GM18499 (cell line): ENCODE measurements at regions not wholly inside any gene's neighbourhood (a gene's known extent, or its start where the extent isn't known, plus 50 kb on each side); places are given as distances from the start of the nearest gene placed in this dataset.

Experiments used
- ATAC-seq: cut with Tn5 transposase; IDR thresholded peaks from one replicate; pipeline ENCODE4 v1.9.1; 2021; ENCODE audit warnings: moderate number of reproducible peaks; ENCODE audit not compliant: insufficient read depth, unreplicated experiment

DNA sequence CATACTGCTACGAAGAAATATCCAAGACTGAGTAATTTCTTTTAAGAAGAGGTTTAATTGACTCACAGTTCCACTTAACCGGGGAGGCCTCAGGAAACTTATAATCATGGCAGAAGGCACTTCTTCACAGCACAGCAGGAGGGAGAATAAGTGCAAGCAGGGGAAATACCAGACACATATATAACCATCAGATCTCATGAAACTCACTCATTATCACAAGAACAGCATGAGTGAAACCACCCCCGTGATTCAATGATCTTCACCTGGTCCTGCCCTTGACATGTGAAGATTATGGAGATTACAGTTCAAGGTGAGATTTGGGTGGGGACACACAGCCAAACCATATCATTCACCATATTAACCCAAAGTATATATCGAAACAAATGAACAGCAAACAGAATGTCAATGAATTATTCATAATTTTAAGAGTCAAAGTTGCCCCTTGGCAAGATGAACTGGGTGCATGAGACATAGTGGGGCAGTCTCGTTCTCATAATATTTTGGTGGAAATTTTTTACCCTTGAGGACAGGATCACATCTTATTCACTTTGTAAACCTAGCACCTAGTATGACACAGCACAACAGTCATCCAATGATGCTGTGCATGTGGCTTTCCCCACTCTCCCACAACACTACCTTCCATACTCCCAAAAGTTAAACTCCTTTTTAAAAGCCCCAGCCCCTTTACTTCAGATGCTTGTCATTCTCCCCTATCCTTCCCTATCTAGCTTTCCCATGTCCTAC is 425.3 kb downstream of the ZEB2 start:
- no peak for ATAC-seq

DNA sequence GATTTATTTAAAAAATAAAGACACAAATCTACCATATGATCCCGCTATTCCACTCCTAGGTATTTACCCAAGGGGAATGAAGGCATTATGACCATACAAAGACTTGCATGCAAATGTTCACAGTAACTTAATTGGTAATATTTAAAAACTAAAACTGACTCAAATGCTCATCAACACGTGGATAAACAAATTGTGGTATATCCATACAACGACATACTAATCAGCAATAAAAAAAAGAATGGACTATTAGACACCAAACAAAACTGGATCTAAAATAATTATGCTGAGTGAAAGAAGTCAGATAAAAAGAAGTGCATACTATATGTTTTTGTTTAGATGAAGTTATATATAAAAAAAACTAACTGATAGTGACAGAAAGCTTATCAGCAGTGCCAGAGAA is 428.3 kb downstream of the ZEB2 start:
- no peak for ATAC-seq

DNA sequence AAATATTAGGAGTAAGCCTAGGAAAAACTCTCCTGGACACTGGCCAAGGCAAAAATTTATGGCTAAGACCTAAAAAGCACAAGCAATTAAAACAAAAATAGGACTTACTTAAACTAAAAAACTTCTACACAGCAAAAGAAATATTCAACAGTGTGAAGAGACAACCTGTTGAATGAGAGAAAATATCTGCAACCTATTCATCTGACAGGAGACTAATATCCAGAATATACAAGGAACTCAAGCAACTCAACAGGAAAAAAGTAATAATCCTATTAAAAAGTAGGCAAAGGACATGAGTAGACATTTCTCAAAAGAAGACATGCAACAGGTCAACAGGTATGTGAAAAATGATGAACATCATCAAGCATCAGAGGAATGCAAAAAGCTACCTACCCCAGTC is 431.1 kb downstream of the ZEB2 start:
- ATAC-seq = no peak

DNA sequence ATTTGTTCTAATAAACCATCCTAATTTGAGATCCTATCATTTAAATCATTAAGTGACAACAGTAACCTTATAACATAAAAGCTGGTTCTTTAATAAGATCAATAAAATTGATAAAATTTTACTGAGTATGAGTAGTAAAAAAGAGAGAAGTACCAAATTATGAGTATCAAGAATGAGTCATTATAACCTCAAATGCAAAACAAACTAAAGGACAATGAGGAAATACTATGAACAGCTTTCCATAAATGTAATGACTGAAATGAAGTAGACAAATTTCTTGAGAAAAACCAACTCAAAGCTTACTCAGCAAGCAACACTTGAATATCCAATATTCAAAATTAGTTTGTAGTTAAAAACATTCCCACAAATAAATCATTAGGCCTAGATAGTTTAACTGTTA is 433.0 kb downstream of the ZEB2 start:
- no peak for ATAC-seq

DNA sequence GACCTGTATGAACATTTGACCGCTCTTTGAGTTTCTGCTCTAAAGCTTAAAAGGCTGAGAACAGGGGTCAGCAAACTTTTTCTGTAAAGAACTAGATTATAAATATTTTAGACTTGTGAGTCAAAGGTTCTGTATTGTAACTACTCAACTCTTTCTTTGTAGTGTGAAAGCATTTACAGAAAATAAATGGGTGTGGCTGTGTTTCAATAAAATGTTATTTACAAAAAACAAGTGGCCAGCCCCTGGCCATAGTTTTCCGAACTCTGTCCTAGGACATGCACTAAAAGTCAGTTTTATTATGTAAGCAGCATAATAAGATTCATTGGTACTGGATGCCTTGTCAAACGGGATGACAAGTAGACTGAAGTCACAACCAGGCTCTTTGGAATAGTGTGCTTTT is 434.9 kb downstream of the ZEB2 start:
- no peak for ATAC-seq

DNA sequence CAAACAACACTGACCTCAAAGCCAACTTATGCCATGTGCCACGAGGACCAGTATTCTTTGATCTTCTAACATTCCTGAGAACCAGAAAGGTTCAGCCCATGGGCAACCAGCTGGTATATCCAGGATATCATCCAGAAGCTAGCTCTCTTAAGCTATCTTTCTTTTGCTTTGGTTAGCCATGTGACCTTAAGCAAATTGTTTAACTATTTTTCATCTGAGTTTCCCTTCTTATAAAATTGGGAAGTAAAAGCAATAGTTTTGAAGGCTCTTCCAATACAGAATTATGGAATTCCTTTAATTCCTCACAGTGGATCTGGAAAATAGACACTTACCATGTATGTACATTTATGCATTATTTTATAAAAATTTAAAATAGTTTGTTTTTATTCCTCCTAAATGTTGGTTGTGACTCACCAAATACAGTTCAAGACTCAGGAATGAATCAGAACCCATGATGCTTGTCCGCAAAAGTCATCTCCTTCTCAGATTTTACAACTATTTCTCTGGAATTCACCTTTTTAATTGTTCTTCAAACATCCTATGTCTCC is 435.7 kb downstream of the ZEB2 start:
- no peak for ATAC-seq

DNA sequence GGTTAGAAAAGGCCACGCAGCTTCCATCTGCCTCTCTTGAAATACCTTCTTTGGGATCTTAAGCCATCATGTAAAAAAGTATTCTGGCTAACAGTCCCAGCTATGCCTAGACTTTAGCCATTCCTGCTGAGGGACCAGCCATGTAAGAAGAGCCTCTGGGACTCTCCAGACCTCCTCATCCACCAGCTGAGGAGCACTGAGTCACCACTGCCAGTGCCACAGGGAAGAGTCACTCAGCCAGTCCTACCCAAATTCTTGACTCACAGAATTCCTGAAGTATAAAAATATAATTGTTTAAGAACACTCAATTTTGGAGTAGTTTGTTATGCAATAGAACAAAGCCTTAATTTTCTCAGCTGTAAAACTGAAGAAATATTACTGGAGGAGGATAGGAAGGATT is 436.7 kb downstream of the ZEB2 start:
- no peak for ATAC-seq

DNA sequence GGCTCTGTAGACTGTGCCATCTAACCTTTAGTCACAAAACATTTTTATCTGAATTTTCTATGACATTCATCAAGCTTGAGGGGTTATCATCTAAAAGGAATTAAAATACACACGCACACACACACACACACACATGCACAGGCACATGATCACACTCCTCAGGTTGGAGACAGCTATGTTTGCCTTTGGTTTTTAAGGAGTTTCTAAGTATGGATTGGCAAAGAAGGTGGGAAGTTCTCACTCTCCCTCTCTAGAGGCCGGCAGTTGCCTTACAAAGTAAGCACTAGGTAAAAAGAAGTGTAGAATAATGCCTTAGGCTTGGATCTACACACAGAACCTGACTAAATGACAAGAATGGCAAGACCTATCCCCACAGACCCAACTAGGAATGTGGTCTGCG is 437.1 kb downstream of the ZEB2 start:
- no peak for ATAC-seq

DNA sequence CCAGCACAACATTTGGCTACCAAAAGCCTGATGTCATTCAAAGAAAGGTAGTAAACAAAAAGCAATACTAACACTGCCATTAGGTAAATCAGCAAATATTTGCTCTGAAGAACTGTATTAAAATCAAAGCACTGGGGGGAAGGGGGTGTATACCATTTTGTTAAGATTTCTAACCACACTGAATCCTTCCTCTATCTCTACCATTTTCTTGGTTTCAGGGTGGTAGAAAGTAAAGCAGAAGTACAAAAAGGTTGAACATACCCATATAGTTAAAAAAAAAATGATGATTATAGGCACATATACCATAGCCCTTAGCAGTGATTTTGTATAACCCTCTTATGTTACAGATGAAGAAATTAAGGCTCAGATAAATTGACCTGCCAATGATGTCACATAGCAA is 437.6 kb downstream of the ZEB2 start:
- ATAC-seq = no peak

DNA sequence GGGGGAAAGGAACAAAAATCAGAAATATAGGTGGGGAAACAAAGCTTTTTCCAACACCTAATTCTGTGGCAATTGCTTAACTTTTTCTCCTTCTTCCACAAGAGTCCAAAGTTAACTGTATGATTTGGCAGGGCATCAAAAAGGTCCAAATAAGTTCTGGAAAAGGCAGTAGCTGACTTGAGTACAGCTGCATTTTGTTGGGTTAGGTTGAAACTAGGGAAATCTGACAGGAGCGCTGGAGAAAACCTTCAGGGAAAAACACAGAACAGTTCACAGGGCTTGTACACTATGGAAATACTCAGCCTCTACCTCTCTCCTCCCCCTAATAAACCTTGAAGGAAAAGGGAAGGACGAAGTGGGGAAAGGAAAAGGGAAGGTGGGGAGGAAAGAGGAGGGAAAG is 438.6 kb downstream of the ZEB2 start:
- no peak for ATAC-seq

DNA sequence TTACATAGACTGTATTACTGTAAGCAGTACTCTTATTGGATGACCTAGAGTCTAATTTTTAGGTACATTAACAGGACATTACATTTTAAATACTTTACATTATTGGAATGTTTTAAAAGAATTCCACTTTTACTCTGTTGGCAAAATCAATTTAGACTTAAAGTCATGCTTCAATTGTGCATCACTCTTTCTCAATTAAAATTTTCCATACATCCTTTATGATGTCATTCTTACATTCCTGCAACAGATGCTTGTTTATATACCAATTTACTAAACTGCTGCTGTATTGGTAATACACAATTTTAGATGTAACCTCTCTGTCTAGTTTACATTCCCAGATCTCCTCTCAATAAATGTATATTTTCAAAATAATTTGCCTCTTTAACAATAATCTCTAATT is 440.1 kb downstream of the ZEB2 start:
- no peak for ATAC-seq

DNA sequence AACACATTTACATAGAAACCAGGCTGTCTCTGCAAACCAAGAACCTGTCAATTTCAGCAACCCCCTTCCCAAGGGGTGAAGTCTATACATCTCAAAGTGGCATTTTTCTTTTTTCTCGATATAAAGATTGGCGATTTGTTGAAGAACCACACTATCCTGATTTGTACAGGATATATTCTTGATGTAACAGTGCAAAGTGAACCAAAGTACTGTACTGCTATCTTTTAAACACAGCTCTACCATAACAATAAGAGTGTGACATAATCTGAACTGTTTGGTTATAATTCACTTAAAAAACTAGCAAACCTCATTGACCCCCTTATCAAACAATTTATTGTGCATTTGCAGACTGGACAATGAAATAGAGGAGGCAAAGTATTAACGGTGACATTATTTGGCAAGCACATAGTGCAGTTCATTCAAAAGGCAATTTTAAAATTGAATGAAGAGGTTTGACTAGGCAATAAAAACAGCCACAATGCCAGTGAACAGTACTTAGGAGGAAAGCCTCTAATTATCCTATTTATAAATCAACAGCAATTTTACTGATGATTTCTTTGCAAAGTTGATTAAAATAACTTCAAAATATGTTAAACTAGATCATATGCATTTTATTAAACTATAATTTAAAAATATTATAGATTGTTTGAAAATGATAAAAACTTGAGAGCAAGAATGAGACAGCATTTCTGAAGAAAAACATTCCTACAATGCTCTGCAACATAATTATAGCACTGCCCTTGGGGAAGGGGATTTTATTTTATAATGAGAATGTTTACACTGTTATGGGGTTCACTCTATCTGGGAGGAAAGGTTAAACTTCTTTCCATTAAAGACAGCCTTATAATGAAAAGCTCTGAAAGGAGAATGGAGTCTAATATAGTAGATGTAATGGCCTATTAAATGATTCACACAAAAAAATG is 440.9 kb downstream of the ZEB2 start:
- ATAC-seq = no peak

DNA sequence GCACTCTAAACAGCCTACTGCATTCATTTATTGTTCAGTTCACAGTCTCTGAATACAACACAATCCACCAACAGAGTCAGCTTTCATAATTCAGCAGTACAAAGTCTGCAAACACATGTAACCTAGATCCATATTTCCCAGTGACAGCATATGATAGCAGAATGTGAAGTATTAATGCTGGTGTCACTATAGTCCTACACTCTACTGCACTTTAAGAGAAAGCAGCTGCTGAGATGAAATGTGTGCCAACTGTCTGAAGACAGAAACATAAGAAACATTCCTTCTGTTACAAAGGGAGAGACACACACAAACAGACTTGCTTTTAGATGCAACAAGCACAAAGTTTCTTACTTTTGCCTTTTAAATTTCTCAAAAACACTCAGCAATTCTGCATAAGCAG is 441.8 kb downstream of the ZEB2 start:
- ATAC-seq = no peak

DNA sequence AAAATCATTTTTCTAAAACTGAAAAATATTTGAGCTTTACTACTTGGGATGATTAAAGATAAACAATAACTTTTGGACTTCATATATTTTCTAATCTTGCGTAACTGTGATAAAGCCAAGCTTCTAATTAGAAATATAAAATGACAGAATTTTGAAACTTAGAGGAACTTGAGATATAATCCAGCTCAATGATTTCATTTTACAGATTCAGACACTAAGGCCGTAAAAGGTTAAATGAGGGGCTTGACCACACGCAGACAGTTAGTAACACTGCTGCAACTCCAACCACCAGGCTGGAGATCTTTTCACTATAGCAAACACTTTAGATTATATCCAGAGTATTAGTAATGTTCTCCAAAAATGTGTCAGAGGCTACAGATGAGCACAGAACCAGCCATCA is 445.5 kb downstream of the ZEB2 start:
- no peak for ATAC-seq

DNA sequence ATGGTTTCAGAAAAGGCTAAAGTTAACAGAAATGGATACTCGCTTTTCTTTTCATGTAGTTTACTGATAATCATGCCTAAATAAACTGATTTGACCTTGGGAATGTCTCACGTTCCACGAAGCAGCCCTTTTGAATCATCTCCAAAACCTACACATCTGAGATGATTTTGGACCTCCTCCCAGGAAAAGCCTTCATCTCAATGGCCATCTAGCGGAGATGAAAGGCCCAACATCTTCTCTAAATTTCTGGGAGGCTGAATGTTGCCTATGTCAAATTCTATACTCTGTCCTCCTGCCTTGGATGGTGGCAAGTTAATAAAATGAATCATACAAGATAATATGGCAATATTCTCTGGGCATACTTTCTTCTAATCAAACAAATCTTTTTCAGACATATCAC is 448.5 kb downstream of the ZEB2 start:
- ATAC-seq = no peak

DNA sequence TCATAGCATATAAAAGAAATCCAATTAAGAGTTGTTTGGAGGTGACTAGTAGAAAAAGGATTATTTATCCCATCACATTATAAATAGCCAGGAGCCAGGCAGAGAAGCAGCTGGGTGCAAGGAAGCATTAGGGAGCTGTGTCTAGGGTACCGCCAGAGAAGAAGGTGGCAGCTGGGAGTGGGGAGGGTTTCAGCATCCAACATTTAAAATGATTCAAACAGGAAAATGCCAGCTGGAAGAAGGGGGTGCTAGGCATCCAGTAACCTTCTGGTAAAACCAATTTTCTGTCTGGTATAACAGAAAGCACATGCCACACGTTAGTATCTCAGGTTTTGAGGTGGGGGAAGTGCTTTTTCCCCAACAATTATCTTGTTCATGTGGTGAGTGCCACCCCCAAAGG is 452.4 kb downstream of the ZEB2 start:
- ATAC-seq = no peak

DNA sequence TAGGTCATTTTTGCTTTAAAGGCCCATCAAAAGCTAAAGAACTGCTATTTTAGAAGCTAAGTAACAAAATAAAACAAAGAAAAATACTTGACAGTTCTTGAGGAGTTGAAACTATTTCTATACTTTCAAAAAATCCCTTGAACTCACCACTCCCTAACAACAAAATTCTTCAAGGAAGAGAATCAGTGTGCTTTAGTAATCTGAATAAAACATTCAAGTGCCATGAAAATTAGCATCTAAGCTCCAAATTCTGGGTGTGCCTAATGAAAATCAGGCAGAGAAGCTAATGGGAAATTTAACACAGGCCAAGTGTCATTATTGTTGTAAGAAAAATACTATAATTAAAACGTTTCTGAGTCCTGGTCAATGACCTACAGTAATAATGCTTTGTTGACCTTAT is 456.3 kb downstream of the ZEB2 start:
- no peak for ATAC-seq

DNA sequence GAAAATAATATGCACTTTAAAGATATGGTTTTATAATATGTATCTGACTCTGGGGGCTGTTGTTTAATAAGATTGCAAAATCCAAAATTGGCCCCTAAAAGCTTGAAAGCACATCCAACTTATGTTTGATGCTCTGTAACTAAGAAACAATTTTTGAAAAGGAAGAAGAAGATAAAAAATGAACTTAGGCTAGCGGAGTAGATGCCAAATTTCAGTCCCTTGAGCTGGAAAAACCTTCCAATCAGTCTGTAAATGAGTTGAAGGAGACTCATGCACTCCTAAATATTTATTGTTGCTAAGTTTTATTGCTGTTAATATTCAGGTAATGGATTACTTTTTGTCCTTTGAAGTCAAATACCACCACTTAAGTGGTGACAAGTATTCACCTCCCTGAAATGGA is 465.0 kb downstream of the ZEB2 start:
- ATAC-seq = no peak

DNA sequence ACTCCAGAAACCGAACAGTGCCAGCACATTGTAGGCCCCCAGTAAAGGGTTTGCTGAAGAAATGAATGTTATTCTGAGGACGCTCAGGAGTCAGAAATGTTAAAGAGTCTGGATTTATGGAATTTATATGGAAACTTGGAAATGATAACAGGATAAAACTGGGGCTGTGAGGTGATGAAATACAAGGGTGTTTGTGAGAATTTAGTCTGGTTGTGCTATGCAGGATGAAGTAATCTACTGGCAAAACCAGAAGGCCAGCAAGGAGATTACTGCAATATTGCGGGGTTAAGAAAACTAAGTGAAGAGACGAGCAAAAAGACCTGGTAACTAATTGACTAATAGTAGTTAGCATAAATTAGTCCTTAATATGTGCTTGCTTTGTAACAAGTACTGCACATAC is 467.8 kb downstream of the ZEB2 start:
- ATAC-seq = no peak

DNA sequence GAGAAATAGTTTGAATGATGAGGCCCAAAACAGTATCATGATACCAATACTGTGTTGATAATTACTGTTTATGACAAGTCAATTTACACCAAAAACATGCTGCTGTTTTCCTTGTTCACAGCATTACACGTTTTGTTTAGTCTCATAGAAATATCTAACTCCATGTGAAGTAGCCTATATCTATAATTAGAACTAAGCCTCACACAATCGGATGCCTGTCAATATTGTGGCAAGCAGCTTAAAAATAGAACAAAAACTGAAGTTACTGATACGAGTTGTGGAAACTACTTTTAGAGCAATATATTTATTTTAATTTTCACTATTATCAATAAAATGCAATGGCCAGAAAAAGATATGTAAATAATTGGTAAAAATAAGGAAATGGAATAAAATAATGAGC is 470.8 kb downstream of the ZEB2 start:
- ATAC-seq = no peak

DNA sequence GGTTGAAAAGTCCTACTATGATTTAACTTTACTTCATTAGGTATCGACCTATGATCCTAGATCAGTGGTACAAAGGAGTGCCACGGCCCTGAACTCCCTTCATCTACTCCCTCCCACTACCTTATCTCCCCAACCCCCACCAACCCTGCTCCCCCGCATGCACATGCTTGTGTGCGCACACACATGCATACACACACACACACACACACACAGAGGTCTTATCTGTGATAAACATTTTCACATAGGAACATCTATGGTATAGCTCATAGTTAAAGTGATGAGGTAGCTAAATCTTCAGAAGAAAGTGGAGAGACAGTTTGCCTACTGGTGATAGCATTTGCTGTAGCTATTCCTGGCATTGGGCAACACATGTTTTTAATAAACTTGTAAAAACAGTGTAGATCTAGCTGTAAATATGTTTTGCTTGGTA is 471.3 kb downstream of the ZEB2 start:
- ATAC-seq = no peak
